Smooth muscle cell (in vitro differentiated cells): ENCODE measurements at regions not wholly inside any gene's neighbourhood (a gene's known extent, or its start where the extent isn't known, plus 50 kb on each side); places are given as distances from the start of the nearest gene placed in this dataset.
A peak's percentile ranks its signal among the peaks of the same experiment; 100 is the strongest.

Experiments
- DNase-seq: peaks from one replicate; lab custom pipeline; 2025; ENCODE audit not compliant: unreplicated experiment; lab: John Stamatoyannopoulos, UW
- H2AFZ ChIP-seq: fragments of 200-600 bp; sonication (generic); 2 replicates; pipeline ENCODE4 v1.6.0; 2016; ENCODE audit warnings: antibody characterized with exemption, low read depth, mild to moderate bottlenecking
- H3F3A ChIP-seq: fragments of 200-600 bp; sonication (generic); 2 replicates; pipeline ENCODE4 v1.6.0; 2017; ENCODE audit warnings: antibody characterized with exemption, low read depth
- H3K27ac ChIP-seq: fragments of 200-600 bp; sonication (generic); 2 replicates; pipeline ENCODE4 v1.5.1; 2016; ENCODE audit warnings: low read depth, mild to moderate bottlenecking
- H3K27me3 ChIP-seq: fragments of 200-600 bp; sonication (generic); 2 replicates; pipeline ENCODE4 v1.6.1; 2016; ENCODE audit warnings: low read depth, mild to moderate bottlenecking
- H3K36me3 ChIP-seq: fragments of 200-600 bp; sonication (generic); 2 replicates; pipeline ENCODE4 v1.5.1; 2016; ENCODE audit warnings: low read depth
- H3K4me1 ChIP-seq: fragments of 200-600 bp; sonication (generic); 2 replicates; pipeline ENCODE4 v1.5.1; 2016; ENCODE audit warnings: low read depth
- H3K4me2 ChIP-seq: fragments of 200-600 bp; sonication (generic); 2 replicates; pipeline ENCODE4 v1.6.0; 2016; ENCODE audit warnings: mild to moderate bottlenecking
- H3K4me3 ChIP-seq: fragments of 200-600 bp; sonication (generic); 2 replicates; pipeline ENCODE4 v1.5.1; 2016; ENCODE audit warnings: mild to moderate bottlenecking
- H3K79me2 ChIP-seq: fragments of 200-600 bp; sonication (generic); 2 replicates; pipeline ENCODE4 v1.6.0; 2016; ENCODE audit warnings: low read depth, mild to moderate bottlenecking
- H3K9ac ChIP-seq: fragments of 200-600 bp; sonication (generic); 2 replicates; pipeline ENCODE4 v1.6.0; 2016; ENCODE audit warnings: low read depth
- H3K9me3 ChIP-seq: fragments of 200-600 bp; sonication (generic); replicated peaks from 2 replicates; pipeline ENCODE4 v1.5.1; 2016; ENCODE audit warnings: low read depth
- H4K20me1 ChIP-seq: fragments of 200-600 bp; sonication (generic); 2 replicates; pipeline ENCODE4 v1.6.0; 2016; ENCODE audit warnings: low read depth
- WGBS: methylation state at CpG from one replicate; pipeline ENCODE4 v1.1.7; 2016; ENCODE audit warnings: low lambda C conversion rate; 5-methylcytosine and 5-hydroxymethylcytosine counted together
- TF ChIP-seq, protein P1 (sequence below): fragments of 200-600 bp; sonication (generic); IDR thresholded peaks from 2 replicates; pipeline ENCODE4 v1.5.1; 2017; ENCODE audit warnings: borderline replicate concordance, mild to moderate bottlenecking, antibody characterized with exemption; ENCODE audit not compliant: insufficient read depth, poor library complexity, severe bottlenecking

DNA sequence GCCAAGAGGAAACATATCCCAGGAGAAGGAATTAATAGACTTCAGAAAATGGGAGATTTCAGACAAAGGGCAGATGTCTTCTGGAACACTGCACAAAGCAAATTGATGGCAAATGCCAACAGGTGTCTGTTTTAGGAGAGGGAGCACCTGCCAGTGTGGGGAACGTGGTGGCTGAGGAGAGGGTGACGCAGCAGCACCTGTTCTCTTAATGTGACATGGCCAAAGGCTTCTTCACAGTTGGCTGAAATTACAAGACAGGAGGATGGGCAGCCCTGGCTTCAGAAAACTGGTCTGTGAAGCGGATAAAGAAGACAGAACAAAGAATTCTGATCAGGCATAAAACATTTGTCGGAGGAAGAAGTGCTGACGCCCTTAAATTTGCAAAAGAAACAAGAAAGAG lies 178.7 kb upstream of the RUNX1 start:
- no peaks in the 10 kb centered on the region for H3K36me3 ChIP-seq
- TF ChIP-seq, protein P1, sequence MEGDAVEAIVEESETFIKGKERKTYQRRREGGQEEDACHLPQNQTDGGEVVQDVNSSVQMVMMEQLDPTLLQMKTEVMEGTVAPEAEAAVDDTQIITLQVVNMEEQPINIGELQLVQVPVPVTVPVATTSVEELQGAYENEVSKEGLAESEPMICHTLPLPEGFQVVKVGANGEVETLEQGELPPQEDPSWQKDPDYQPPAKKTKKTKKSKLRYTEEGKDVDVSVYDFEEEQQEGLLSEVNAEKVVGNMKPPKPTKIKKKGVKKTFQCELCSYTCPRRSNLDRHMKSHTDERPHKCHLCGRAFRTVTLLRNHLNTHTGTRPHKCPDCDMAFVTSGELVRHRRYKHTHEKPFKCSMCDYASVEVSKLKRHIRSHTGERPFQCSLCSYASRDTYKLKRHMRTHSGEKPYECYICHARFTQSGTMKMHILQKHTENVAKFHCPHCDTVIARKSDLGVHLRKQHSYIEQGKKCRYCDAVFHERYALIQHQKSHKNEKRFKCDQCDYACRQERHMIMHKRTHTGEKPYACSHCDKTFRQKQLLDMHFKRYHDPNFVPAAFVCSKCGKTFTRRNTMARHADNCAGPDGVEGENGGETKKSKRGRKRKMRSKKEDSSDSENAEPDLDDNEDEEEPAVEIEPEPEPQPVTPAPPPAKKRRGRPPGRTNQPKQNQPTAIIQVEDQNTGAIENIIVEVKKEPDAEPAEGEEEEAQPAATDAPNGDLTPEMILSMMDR: no peak
- no peak overlapping the region for H2AFZ ChIP-seq
- H3K9ac ChIP-seq: no peak overlapping the region
- whole genome bisulfite sequencing: 98% methylated on average over 5 of the region's 5 CpGs
- no peak overlapping the region for H3K4me3 ChIP-seq
- H3F3A ChIP-seq: no peaks in the 10 kb centered on the region
- no peaks in the 10 kb centered on the region for H4K20me1 ChIP-seq
- H3K4me1 ChIP-seq: peaks cover 11% of the 10 kb centered on the region
- H3K4me2 ChIP-seq: no peak overlapping the region
- no peaks in the 10 kb centered on the region for H3K27me3 ChIP-seq
- no peak overlapping the region for H3K27ac ChIP-seq
- no peak for DNase-seq
- no peaks in the 10 kb centered on the region for H3K79me2 ChIP-seq
- no peaks in the 10 kb centered on the region for H3K9me3 ChIP-seq

DNA sequence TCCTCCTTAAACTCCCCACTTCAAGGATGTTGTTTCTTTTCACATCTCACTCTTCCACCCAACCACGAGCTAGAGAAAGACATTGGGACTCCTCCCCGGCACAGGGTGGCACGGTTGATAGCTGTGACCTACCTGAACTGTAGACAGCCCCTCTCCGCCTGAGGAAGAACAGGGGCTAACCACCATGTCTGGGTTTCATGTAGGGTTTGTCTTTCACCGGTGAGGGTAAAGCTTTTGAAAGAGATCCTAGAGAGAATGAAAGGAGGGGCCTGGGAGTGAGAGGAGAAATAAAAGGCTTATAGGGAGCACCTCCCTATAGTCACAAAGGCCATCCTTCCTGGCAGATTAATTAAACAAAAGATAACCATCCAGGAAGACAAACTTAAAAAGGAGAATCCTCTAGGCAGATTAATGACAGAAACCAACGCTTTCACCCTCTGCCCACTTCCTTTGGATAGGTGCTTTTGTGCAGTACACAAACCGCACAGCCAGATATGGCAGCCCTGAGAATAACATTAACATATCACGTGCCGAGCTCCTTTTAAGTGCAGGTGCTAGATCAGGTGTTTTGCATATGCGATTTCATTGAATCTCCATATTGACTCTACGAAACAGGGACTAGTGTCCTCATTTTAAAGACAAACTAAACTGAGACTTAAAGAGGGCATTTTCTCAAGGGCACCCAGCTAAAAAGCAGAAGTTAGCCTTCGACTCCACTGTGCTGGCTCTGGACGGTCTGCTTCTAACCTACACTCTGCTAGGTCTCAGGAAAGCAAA lies 178.1 kb upstream of the RUNX1 start:
- H3K9ac ChIP-seq: no peak overlapping the region
- no peaks in the 10 kb centered on the region for H3K27me3 ChIP-seq
- TF ChIP-seq, protein P1: no peak
- no peaks in the 10 kb centered on the region for H3K9me3 ChIP-seq
- H3K79me2 ChIP-seq: no peaks in the 10 kb centered on the region
- H4K20me1 ChIP-seq: no peaks in the 10 kb centered on the region
- DNase-seq: no peak
- H3F3A ChIP-seq: peaks cover 2% of the 10 kb centered on the region
- H3K4me1 ChIP-seq: peaks cover 11% of the 10 kb centered on the region
- no peak overlapping the region for H3K27ac ChIP-seq
- H3K4me2 ChIP-seq: no peak overlapping the region
- WGBS: 93% methylated on average over 13 of the region's 13 CpGs
- H3K4me3 ChIP-seq: no peak overlapping the region
- H2AFZ ChIP-seq: no peak overlapping the region
- H3K36me3 ChIP-seq: no peaks in the 10 kb centered on the region

DNA sequence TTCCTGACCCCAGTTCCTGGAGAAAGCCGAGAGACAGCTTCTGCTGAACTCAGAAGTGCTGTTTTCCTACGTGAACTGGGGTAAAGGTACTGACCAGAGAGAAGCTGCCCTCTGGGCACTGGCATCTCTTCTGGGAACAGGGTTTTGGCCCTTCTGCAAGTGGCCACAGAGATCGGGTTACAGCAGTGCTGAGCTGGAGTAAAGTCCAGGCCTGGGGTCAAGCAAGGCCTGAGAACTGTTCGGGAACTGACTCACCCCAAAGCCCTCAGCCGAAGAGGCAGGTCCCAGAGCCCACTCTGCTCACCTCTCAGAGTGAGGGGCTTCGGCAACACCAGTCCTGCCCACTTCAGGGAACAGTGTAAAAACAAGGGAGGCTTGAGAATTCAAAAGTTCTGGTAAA lies 177.2 kb upstream of the RUNX1 start:
- H3K9me3 ChIP-seq: no peaks in the 10 kb centered on the region
- H3K4me3 ChIP-seq: no peak overlapping the region
- H3F3A ChIP-seq: peaks cover 8% of the 10 kb centered on the region
- H3K4me1 ChIP-seq: peaks cover 11% of the 10 kb centered on the region
- no peak for DNase-seq
- peak overlapping the region; percentile 5 for H3K4me2 ChIP-seq
- H4K20me1 ChIP-seq: no peaks in the 10 kb centered on the region
- no peaks in the 10 kb centered on the region for H3K27me3 ChIP-seq
- no peaks in the 10 kb centered on the region for H3K79me2 ChIP-seq
- H3K27ac ChIP-seq: no peak overlapping the region
- WGBS: 57% methylated on average over 6 of the region's 6 CpGs
- TF ChIP-seq, protein P1: no peak
- H3K9ac ChIP-seq: no peak overlapping the region
- H2AFZ ChIP-seq: no peak overlapping the region
- H3K36me3 ChIP-seq: no peaks in the 10 kb centered on the region

DNA sequence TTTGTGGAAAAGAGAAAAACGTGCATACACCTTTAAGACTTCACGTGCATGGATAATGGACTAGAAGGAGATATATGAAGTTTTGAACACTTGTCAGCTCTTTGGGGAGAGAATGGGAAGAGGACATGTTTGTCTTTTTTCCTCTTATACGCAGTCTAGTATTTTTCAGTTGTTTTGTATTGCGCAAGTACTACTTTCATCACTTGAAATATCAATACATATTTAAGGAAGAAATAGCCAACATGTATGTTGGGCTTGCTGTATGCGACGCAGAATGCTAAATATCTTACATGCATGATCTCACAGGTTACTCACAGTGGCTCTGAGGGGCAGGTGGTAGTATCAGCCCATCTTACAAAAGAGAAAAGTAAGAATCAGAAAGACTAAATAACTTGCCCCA lies 176.5 kb upstream of the RUNX1 start:
- H3K9ac ChIP-seq: no peak overlapping the region
- no peaks in the 10 kb centered on the region for H3K27me3 ChIP-seq
- no peaks in the 10 kb centered on the region for H3K79me2 ChIP-seq
- H3F3A ChIP-seq: peaks cover 8% of the 10 kb centered on the region
- TF ChIP-seq, protein P1: no peak
- no peak overlapping the region for H2AFZ ChIP-seq
- 94% methylated on average over 6 of the region's 6 CpGs for WGBS
- no peaks in the 10 kb centered on the region for H4K20me1 ChIP-seq
- DNase-seq: no peak
- no peak overlapping the region for H3K4me2 ChIP-seq
- H3K4me3 ChIP-seq: no peak overlapping the region
- H3K9me3 ChIP-seq: no peaks in the 10 kb centered on the region
- peaks cover 11% of the 10 kb centered on the region for H3K4me1 ChIP-seq
- H3K27ac ChIP-seq: no peak overlapping the region
- H3K36me3 ChIP-seq: no peaks in the 10 kb centered on the region
